DND-41 (cell line): ENCODE measurements at regions not wholly inside any gene's neighbourhood (a gene's known extent, or its start where the extent isn't known, plus 50 kb on each side); places are given as distances from the start of the nearest gene placed in this dataset.

Experiments used
- ATAC-seq: fragments of 200-7000 bp; cut with Tn5 transposase; 3 replicates; pipeline ENCODE4 v1.9.1; 2021; ENCODE audit warnings: low read depth; ENCODE audit not compliant: insufficient read depth
- DNase-seq: peaks from one replicate; pipeline ENCODE4 v3.0.0-alpha.2; 2020
- H2AFZ ChIP-seq: 2 replicates; pipeline ENCODE4 v1.6.0; 2012; ENCODE audit warnings: low read depth, low read length
- H3K27ac ChIP-seq: 2 replicates; pipeline ENCODE4 v1.5.1; 2012; ENCODE audit warnings: low read length, inconsistent platforms
- H3K27me3 ChIP-seq: fragments of 200-600 bp; sonication (generic); 2 replicates; pipeline ENCODE4 v1.6.0; 2012; ENCODE audit warnings: low read length, mild to moderate bottlenecking, inconsistent platforms; ENCODE audit not compliant: insufficient read depth, poor library complexity
- H3K36me3 ChIP-seq: 2 replicates; pipeline ENCODE4 v1.5.1; 2012; ENCODE audit warnings: low read length, inconsistent platforms; ENCODE audit not compliant: insufficient read depth
- H3K4me1 ChIP-seq: 2 replicates; pipeline ENCODE4 v1.5.1; 2012; ENCODE audit warnings: mild to moderate bottlenecking, low read length; ENCODE audit not compliant: insufficient read depth
- H3K4me2 ChIP-seq: 2 replicates; pipeline ENCODE4 v1.6.0; 2012; ENCODE audit warnings: mild to moderate bottlenecking, moderate library complexity, low read length, inconsistent platforms; ENCODE audit not compliant: insufficient read depth
- H3K4me3 ChIP-seq, 2 experiments: fragments of 200-600 bp in 1 of 2; shearing (Covaris generic) in 1 of 2; 2 replicates each; pipeline ENCODE4 v1.5.1; 2012 to 2016; ENCODE audit warnings: inconsistent platforms in 2 of 2, low read length in 2 of 2, mild to moderate bottlenecking in 2 of 2, low read depth in 1 of 2, moderate library complexity in 1 of 2
- H3K79me2 ChIP-seq: 2 replicates; pipeline ENCODE4 v1.6.0; 2012; ENCODE audit warnings: low read length, inconsistent platforms; ENCODE audit not compliant: insufficient read depth
- H3K9ac ChIP-seq: 2 replicates; pipeline ENCODE4 v1.6.0; 2012; ENCODE audit warnings: low read depth, mild to moderate bottlenecking, inconsistent platforms, low read length, moderate library complexity
- H3K9me3 ChIP-seq: 2 replicates; pipeline ENCODE4 v1.5.1; 2012; ENCODE audit warnings: low read length, moderate library complexity, mild to moderate bottlenecking, inconsistent platforms; ENCODE audit not compliant: insufficient read depth, severe bottlenecking
- H4K20me1 ChIP-seq: 2 replicates; pipeline ENCODE4 v1.6.0; 2012; ENCODE audit warnings: low read length; ENCODE audit not compliant: insufficient read depth
- CTCF ChIP-seq: IDR thresholded peaks from 2 replicates; pipeline ENCODE4 v1.5.1; 2012; ENCODE audit warnings: borderline replicate concordance, low read length, moderate library complexity, mild to moderate bottlenecking; ENCODE audit not compliant: poor library complexity, severe bottlenecking; ENCODE audit errors: extremely low read depth
- EZH2 ChIP-seq: IDR thresholded peaks from 3 replicates; pipeline ENCODE4 v1.6.1; 2012; ENCODE audit warnings: borderline replicate concordance, low read depth, mild to moderate bottlenecking, moderate library complexity, low read length, inconsistent platforms; ENCODE audit not compliant: severe bottlenecking

GRCh38 chr11:91231226-91231625, 993.4 kb upstream of the FAT3 start:
- no peak overlapping the region for H3K9ac ChIP-seq
- H3K4me2 ChIP-seq = no peak overlapping the region
- no peaks in the 10 kb centered on the region for H4K20me1 ChIP-seq
- H3K27me3 ChIP-seq = no peaks in the 10 kb centered on the region
- no peaks in the 10 kb centered on the region for H3K36me3 ChIP-seq
- no peak overlapping the region for H3K27ac ChIP-seq
- H3K4me3 ChIP-seq = no peak overlapping the region
- no peaks in the 10 kb centered on the region for H3K79me2 ChIP-seq
- no peak for ATAC-seq
- DNase-seq = no peak
- no peaks in the 10 kb centered on the region for H3K4me1 ChIP-seq
- TF ChIP-seq EZH2 (no peak), CTCF (no peak)
- no peak overlapping the region for H2AFZ ChIP-seq
- H3K9me3 ChIP-seq = no peaks in the 10 kb centered on the region

- Histone ChIP-seq H3K36me3 (no peaks in the 10 kb centered on the region), H3K9ac (no peak overlapping the region), H3K4me2 (no peak overlapping the region), H3K79me2 (no peaks in the 10 kb centered on the region), H3K27ac (no peak overlapping the region), H3K9me3 (no peaks in the 10 kb centered on the region), H4K20me1 (no peaks in the 10 kb centered on the region), H3K27me3 (no peaks in the 10 kb centered on the region), H3K4me3 (no peak overlapping the region), H2AFZ (no peak overlapping the region), H3K4me1 (no peaks in the 10 kb centered on the region)
- DNase-seq (no peak), ATAC-seq (no peak)
- no peak for TF ChIP-seq EZH2
- TF ChIP-seq CTCF = no peak
Observed at GRCh38 chr11:91230647-91231046, 994.0 kb upstream of the FAT3 start.

- H3K4me1 ChIP-seq = no peaks in the 10 kb centered on the region
- no peak overlapping the region for H3K4me2 ChIP-seq
- no peaks in the 10 kb centered on the region for H3K79me2 ChIP-seq
- H3K9me3 ChIP-seq = no peaks in the 10 kb centered on the region
- H3K36me3 ChIP-seq = no peaks in the 10 kb centered on the region
- no peak overlapping the region for H2AFZ ChIP-seq
- H3K27ac ChIP-seq = no peak overlapping the region
- DNase-seq (no peak), ATAC-seq (no peak)
- H3K27me3 ChIP-seq = no peaks in the 10 kb centered on the region
- H4K20me1 ChIP-seq = no peaks in the 10 kb centered on the region
- no peak for TF ChIP-seq EZH2
- no peak overlapping the region for H3K4me3 ChIP-seq
- H3K9ac ChIP-seq = no peak overlapping the region
Observed at GRCh38 chr11:91222830-91223229, 1000.0 kb upstream of the CHORDC1 start.

- TF ChIP-seq EZH2 = no peak
- no peak for TF ChIP-seq CTCF
- ATAC-seq (no peak), DNase-seq (no peak)
- Histone ChIP-seq H3K9ac (no peak overlapping the region), H3K4me1 (no peaks in the 10 kb centered on the region), H3K27me3 (no peaks in the 10 kb centered on the region), H3K9me3 (no peaks in the 10 kb centered on the region), H3K36me3 (no peaks in the 10 kb centered on the region), H3K27ac (no peak overlapping the region), H3K4me3 (no peak overlapping the region), H3K4me2 (no peak overlapping the region), H4K20me1 (no peaks in the 10 kb centered on the region), H3K79me2 (no peaks in the 10 kb centered on the region), H2AFZ (no peak overlapping the region)
Observed at GRCh38 chr11:91220476-91221202, 997.8 kb upstream of the CHORDC1 start.
